SU-DHL-6 (cell line): ENCODE measurements at regions not wholly inside any gene's neighbourhood (a gene's known extent, or its start where the extent isn't known, plus 50 kb on each side); places are given as distances from the start of the nearest gene placed in this dataset.

ENCODE experiments used
- CTCF ChIP-seq: fragments of 200-600 bp; sonication (generic); IDR thresholded peaks from one replicate; pipeline ENCODE4 v1.5.1; 2017; ENCODE audit warnings: antibody characterized with exemption, mild to moderate bottlenecking, low read length, moderate library complexity; ENCODE audit not compliant: insufficient read depth, poor library complexity, severe bottlenecking
- EZH2phosphoT487 ChIP-seq: fragments of 200-600 bp; sonication (generic), shearing (Covaris generic); conservative IDR thresholded peaks from 2 replicates; pipeline ENCODE4 v1.6.1; 2018; ENCODE audit warnings: mild to moderate bottlenecking, antibody characterized with exemption, low read length, moderate library complexity, mixed read lengths

GRCh38 chr16:17766012-17766411 lies 295.3 kb upstream of the XYLT1 start:
- TF ChIP-seq CTCF: no peak
- TF ChIP-seq EZH2phosphoT487: no peak
